GM23248 (cell line): ENCODE measurements at regions not wholly inside any gene's neighbourhood (a gene's known extent, or its start where the extent isn't known, plus 50 kb on each side); places are given as distances from the start of the nearest gene placed in this dataset.

Experiments
- EZH2 ChIP-seq: fragments of 200-600 bp; sonication (generic); IDR thresholded peaks from 2 replicates; pipeline ENCODE4 v1.6.1; 2018; ENCODE audit warnings: antibody characterized with exemption, mild to moderate bottlenecking; ENCODE audit not compliant: insufficient read depth, poor library complexity, severe bottlenecking
- EZH2phosphoT487 ChIP-seq: fragments of 200-600 bp; sonication (generic); IDR thresholded peaks from 2 replicates; pipeline ENCODE4 v1.6.1; 2018; ENCODE audit warnings: antibody characterized with exemption, moderate library complexity, mild to moderate bottlenecking, low read depth; ENCODE audit not compliant: insufficient read depth

- TF ChIP-seq EZH2 (no peak), EZH2phosphoT487 (no peak)
These were observed 1678.1 kb downstream of the KCNT2 start for GRCh38 chr1:194930132-194930531.
